Right atrium auricular region (tissue), 2 donors: ENCODE measurements at regions not wholly inside any gene's neighbourhood (a gene's known extent, or its start where the extent isn't known, plus 50 kb on each side); places are given as distances from the start of the nearest gene placed in this dataset.

Experiments used
- DNase-seq: peaks from one replicate; pipeline ENCODE4 v3.0.0-alpha.2; 2019; ENCODE audit warnings: low spot score
- H3K27ac ChIP-seq, 2 donors: fragments of 200-600 bp; sonication (generic); 1 replicate in 1 of 2; 2 replicates in 1 of 2; pipeline ENCODE4 v1.5.1; 2016 to 2019
- H3K27me3 ChIP-seq, 2 donors: fragments of 200-600 bp; sonication (generic); one replicate each; pipeline versions ENCODE4 v1.5.1 to v1.6.0; 2017 to 2019
- H3K36me3 ChIP-seq: fragments of 200-600 bp; sonication (generic); one replicate; pipeline ENCODE4 v1.5.1; 2016
- H3K4me1 ChIP-seq, 2 donors: fragments of 200-600 bp; sonication (generic); one replicate each; pipeline versions ENCODE4 v1.5.1 to v1.6.0; 2017 to 2019
- H3K4me3 ChIP-seq, 2 donors: fragments of 200-600 bp; sonication (generic); 1 replicate in 1 of 2; 2 replicates in 1 of 2; pipeline ENCODE4 v1.5.1; 2017 to 2019; ENCODE audit warnings: mild to moderate bottlenecking in 1 of 2, moderate library complexity in 1 of 2
- H3K9me3 ChIP-seq, 2 donors: fragments of 200-600 bp; sonication (generic); one replicate each; pipeline ENCODE4 v1.5.1; 2019
- CTCF ChIP-seq, 2 donors: fragments of 200-600 bp; sonication (generic); IDR thresholded peaks; one replicate each; pipeline ENCODE4 v1.5.1; 2019; ENCODE audit warnings: antibody characterized with exemption in 2 of 2

DNA sequence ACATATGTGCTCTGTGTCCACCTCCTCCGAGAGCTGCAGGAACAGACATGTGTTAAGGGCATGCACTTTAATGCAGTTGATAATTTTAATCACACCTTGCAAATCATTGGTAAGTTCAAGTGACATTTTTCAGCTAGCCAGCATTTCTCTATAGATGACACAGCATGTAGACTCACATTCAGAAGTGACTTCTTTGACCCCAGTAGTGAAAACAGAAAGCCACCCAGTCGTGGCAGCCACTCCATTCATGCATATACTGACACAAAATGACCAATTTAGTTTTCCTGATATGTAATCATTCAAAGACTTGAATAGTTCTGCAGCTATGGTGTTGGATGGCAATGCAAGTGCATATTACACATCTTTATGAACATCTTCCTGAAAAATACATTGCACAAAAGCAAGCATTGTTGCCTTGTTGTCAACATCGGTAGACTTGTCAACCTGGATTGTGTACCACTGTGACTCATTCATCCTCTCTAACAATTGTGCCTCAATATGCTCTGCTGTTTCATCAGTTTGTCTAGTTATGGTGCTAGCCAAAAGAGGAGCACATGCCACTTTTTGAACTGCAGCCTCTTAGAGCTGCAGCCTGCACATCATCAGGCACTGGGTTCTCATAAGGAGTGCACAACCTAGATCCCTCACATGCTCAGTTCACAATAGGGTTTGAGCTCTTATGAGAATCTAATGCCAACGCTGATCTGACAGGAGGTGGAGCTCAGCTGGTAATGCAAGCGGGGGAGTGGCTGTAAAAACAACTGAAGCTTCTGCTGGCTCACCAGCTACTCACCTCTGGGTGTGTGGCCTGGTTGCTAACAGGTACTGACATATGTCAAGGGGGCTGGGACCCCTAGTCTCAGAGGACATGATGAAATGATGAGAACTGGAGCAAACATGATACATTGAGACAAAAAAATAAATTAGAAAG, 622.0 kb downstream of the PYDC2 start:
- Histone ChIP-seq H3K27ac (no peak overlapping the region), H3K27me3 (no peaks in the 10 kb centered on the region), H3K4me3 (no peak overlapping the region), H3K4me1 (peaks cover 0 to 3% of the 10 kb centered on the region in 2 donors), H3K36me3 (no peaks in the 10 kb centered on the region), H3K9me3 (no peaks in the 10 kb centered on the region)
- DNase-seq = no peak
- TF ChIP-seq CTCF (IDR thresholded peaks at IDR 0.05) = no peak
